GM19193 (cell line): ENCODE measurements at regions not wholly inside any gene's neighbourhood (a gene's known extent, or its start where the extent isn't known, plus 50 kb on each side); places are given as distances from the start of the nearest gene placed in this dataset.

ENCODE experiments used
- POLR2A ChIP-seq: IDR thresholded peaks from 4 replicates; pipeline ENCODE4 v1.6.1; 2011; ENCODE audit not compliant: insufficient read depth, insufficient read length; ENCODE audit errors: extremely low read depth

- no peak for TF ChIP-seq POLR2A
Measured at GRCh38 chr10:43825984-43826383, 177.3 kb upstream of the ZNF32 start.

GRCh38 chr10:43825421-43825820 lies 176.7 kb upstream of the ZNF32 start:
- no peak for TF ChIP-seq POLR2A

- TF ChIP-seq POLR2A = no peak
Measured at GRCh38 chr10:43824934-43825333, 176.3 kb upstream of the ZNF32 start.

GRCh38 chr10:43822631-43823580 lies 174.2 kb upstream of the ZNF32 start:
- no peak for TF ChIP-seq POLR2A

GRCh38 chr10:43821103-43821502 lies 172.4 kb upstream of the ZNF32 start:
- no peak for TF ChIP-seq POLR2A

- TF ChIP-seq POLR2A = no peak
Measured at GRCh38 chr10:43820663-43821062, 172.0 kb upstream of the ZNF32 start.

GRCh38 chr10:43819464-43820230 lies 171.0 kb upstream of the ZNF32 start:
- TF ChIP-seq POLR2A = no peak

- TF ChIP-seq POLR2A = no peak
Measured at GRCh38 chr10:43818687-43819086, 170.0 kb upstream of the ZNF32 start.

GRCh38 chr10:43817368-43817767 lies 168.7 kb upstream of the ZNF32 start:
- TF ChIP-seq POLR2A = no peak

GRCh38 chr10:43816351-43817321 lies 168.0 kb upstream of the ZNF32 start:
- TF ChIP-seq POLR2A = no peak

GRCh38 chr10:43815181-43815885 lies 166.7 kb upstream of the ZNF32 start:
- TF ChIP-seq POLR2A = no peak

- TF ChIP-seq POLR2A = no peak
Measured at GRCh38 chr10:43814663-43815062, 166.0 kb upstream of the ZNF32 start.

GRCh38 chr10:43811871-43812270 lies 163.2 kb upstream of the ZNF32 start:
- no peak for TF ChIP-seq POLR2A
